Activated CD4-positive, alpha-beta T cell treated with anti-CD3 and anti-CD28 coated beads, Interleukin-2, amount 10 ng/mL, durations not matched to agents 24 days and 14 days (primary cell): ENCODE measurements at regions not wholly inside any gene's neighbourhood (a gene's known extent, or its start where the extent isn't known, plus 50 kb on each side); places are given as distances from the start of the nearest gene placed in this dataset.

Source experiments
- DNase-seq: peaks from one replicate; pipeline ENCODE4 v3.0.0; 2022
- H3K27ac Mint-ChIP-seq: one replicate; pipeline ENCODE4 v1.8.0; 2022; ENCODE audit warnings: mild to moderate bottlenecking, mixed read lengths
- H3K27me3 Mint-ChIP-seq: one replicate; pipeline ENCODE4 v1.8.0; 2022; ENCODE audit warnings: mixed read lengths
- H3K36me3 Mint-ChIP-seq: one replicate; pipeline ENCODE4 v1.8.0; 2022; ENCODE audit warnings: low read depth, mild to moderate bottlenecking, mixed read lengths
- H3K4me1 Mint-ChIP-seq: one replicate; pipeline ENCODE4 v1.8.0; 2021; ENCODE audit warnings: mixed read lengths
- H3K4me3 Mint-ChIP-seq: one replicate; pipeline ENCODE4 v1.8.0; 2022; ENCODE audit warnings: mild to moderate bottlenecking, moderate library complexity, mixed read lengths
- H3K9me3 Mint-ChIP-seq: one replicate; pipeline ENCODE4 v1.8.0; 2021; ENCODE audit warnings: mixed read lengths
- intact Hi-C: fragments of 100-400 bp; cut with micrococcal nuclease; formaldehyde crosslinking; loops from one replicate; pipeline ENCODE4 v1.15.1; 2023

DNA sequence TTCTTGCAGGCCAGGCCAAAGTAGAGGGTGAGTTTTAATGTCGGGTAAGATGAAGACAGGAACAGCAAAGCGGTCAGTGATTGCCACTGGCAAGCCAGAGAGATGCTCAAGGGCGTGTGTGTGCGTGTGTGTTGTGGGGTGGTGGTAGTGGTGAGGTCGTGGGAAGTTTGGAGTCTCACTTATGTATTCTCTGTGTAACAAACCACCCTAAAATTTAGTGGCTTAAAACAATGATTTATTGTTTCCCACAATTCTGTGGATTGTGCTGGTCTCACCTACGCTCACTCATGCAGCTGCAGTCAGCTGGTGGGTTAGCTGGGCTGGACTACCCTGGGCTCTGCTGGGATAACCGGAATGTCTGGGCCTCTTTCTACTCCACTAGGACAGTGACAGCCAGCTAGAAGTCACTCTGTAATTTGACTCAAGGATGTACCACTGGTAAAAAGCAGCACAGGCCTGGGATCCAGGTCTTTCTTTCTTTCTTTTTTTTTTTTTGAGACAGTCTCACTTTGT, 50.9 kb upstream of the BHLHE40 start:
- no peaks in the 10 kb centered on the region for H3K27me3 Mint-ChIP-seq
- peaks cover 24% of the 10 kb centered on the region for H3K4me1 Mint-ChIP-seq
- H3K27ac Mint-ChIP-seq: peak overlapping the region; percentile 65
- DNase-seq: peak; percentile 72
- H3K36me3 Mint-ChIP-seq: peaks cover 4% of the 10 kb centered on the region
- H3K9me3 Mint-ChIP-seq: peaks cover 8% of the 10 kb centered on the region
- no peak overlapping the region for H3K4me3 Mint-ChIP-seq
- intact Hi-C loops: loop anchor here (1.0 kb wide), 1 partner anchor 20 kb away; no protein-coding TSS in a partner anchor
